ENCODE measurements at regions not wholly inside any gene's neighbourhood (a gene's known extent, or its start where the extent isn't known, plus 50 kb on each side); places are given as distances from the start of the nearest gene placed in this dataset.

DNA sequence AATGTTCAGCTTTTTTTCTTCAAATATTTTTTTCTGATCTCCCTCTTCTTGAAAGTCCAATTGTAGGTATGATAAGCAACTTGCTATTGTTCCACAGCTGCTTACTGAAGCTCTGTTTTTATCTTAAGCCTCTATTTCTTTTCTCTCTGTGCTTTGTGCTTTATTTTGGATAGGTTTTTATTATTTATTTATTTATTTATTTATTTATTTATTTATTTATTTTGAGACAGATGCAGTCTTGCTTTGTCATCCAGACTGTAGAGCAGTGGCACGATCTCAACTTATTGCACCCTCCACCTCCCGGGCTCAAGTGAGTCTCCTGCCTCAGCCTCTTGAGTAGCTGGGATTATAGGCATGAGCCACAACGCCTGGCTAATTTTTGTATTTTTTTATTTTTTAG is 199.4 kb downstream of the KLF12 start:
- no peak overlapping the region for H3K27ac Mint-ChIP-seq
- intact Hi-C loops (cut with DNase I, micrococcal nuclease), result no loop called here
- CTCF ChIA-PET, result interaction anchor here (0.9 kb wide), 1 partner anchor 373 kb away, joined by 4 read pairs; no protein-coding TSS in a partner anchor

DNA sequence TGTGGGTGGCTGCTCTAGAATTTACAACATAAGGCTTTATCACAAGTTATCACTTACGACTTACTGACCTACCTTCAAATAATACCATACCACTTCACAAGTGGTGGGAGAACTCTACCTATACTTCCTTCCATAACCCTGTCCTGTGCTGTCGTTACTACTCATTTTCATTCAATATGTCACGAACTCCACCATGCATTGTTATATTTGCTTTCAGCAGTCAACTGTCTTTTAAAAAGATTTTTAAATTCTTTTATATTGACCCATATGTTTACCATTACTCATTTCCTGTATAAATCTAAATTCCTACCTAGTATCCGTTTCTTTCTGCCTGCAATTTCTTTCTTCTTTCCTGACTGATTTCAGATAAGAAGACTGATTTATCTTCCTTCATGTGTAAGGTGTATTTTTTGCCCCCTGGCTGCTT is 200.0 kb downstream of the KLF12 start:
- Histone ChIP-seq H3K9me3 (ENCODE audit: control insufficient read depth in 1 of 2, insufficient read depth in 1 of 2, low read length in 2 of 2) (no peaks in the 10 kb centered on the region), H3K27me3 (ENCODE audit: control insufficient read depth in 1 of 2, insufficient read depth in 2 of 2, low read length in 2 of 2) (no peaks in the 10 kb centered on the region), H3K4me1 (ENCODE audit: insufficient read depth, low read length) (peaks cover 13% of the 10 kb centered on the region), H3K4me3 (ENCODE audit: low read length) (no peak overlapping the region), H3K36me3 (ENCODE audit: insufficient read depth, low read length) (peaks cover 20% of the 10 kb centered on the region), H3K27ac (ENCODE audit: low read depth in 1 of 2, low read length in 2 of 2) (no peak overlapping the region)
- DNase-seq, result no peak
- H3K36me3 Mint-ChIP-seq (ENCODE audit: low read depth), result peaks cover 44% of the 10 kb centered on the region
- POLR2A ChIA-PET, result interaction anchor here (0.8 kb wide), 1 partner anchor 10 kb away, joined by 3 read pairs; no protein-coding TSS in a partner anchor
- peaks cover 67% of the 10 kb centered on the region for H3K4me1 Mint-ChIP-seq (ENCODE audit: low read depth)
- TF ChIP-seq, protein P1, sequence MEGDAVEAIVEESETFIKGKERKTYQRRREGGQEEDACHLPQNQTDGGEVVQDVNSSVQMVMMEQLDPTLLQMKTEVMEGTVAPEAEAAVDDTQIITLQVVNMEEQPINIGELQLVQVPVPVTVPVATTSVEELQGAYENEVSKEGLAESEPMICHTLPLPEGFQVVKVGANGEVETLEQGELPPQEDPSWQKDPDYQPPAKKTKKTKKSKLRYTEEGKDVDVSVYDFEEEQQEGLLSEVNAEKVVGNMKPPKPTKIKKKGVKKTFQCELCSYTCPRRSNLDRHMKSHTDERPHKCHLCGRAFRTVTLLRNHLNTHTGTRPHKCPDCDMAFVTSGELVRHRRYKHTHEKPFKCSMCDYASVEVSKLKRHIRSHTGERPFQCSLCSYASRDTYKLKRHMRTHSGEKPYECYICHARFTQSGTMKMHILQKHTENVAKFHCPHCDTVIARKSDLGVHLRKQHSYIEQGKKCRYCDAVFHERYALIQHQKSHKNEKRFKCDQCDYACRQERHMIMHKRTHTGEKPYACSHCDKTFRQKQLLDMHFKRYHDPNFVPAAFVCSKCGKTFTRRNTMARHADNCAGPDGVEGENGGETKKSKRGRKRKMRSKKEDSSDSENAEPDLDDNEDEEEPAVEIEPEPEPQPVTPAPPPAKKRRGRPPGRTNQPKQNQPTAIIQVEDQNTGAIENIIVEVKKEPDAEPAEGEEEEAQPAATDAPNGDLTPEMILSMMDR (IDR thresholded peaks at IDR 0.05), result no peak
- intact Hi-C loops (cut with DNase I, micrococcal nuclease), result no loop called here
- H3K9me3 Mint-ChIP-seq, result no peaks in the 10 kb centered on the region
- H3K27ac Mint-ChIP-seq, result no peak overlapping the region
- no peak for ATAC-seq (ENCODE audit: poor library complexity)
- H3K27me3 Mint-ChIP-seq, result no peaks in the 10 kb centered on the region
- H3K4me3 Mint-ChIP-seq, result no peak overlapping the region
- CTCF ChIA-PET, result no interaction called here

More for the DNA sequence above, 199.4 kb downstream of the KLF12 start:
- H3K4me1 Mint-ChIP-seq (ENCODE audit: low read depth), result peaks cover 67% of the 10 kb centered on the region
- peaks cover 43% of the 10 kb centered on the region for H3K36me3 Mint-ChIP-seq (ENCODE audit: low read depth)
- no peak overlapping the region for H3K4me3 Mint-ChIP-seq
- Histone ChIP-seq H3K36me3 (ENCODE audit: insufficient read depth, low read length) (peaks cover 18% of the 10 kb centered on the region), H3K27me3 (ENCODE audit: control insufficient read depth in 1 of 2, insufficient read depth in 2 of 2, low read length in 2 of 2) (no peaks in the 10 kb centered on the region), H3K9me3 (ENCODE audit: control insufficient read depth in 1 of 2, insufficient read depth in 1 of 2, low read length in 2 of 2) (no peaks in the 10 kb centered on the region), H3K4me3 (ENCODE audit: low read length) (no peak overlapping the region), H3K27ac (ENCODE audit: low read depth in 1 of 2, low read length in 2 of 2) (no peak overlapping the region), H3K4me1 (ENCODE audit: insufficient read depth, low read length) (peaks cover 14% of the 10 kb centered on the region)
- DNase-seq (no peak), ATAC-seq (ENCODE audit: poor library complexity) (no peak)
- no peaks in the 10 kb centered on the region for H3K9me3 Mint-ChIP-seq
- no peaks in the 10 kb centered on the region for H3K27me3 Mint-ChIP-seq
- TF ChIP-seq, protein P1 (IDR thresholded peaks at IDR 0.05), result no peak
- POLR2A ChIA-PET, result interaction anchor here (0.8 kb wide), 1 partner anchor 9 kb away, joined by 3 read pairs; no protein-coding TSS in a partner anchor

DNA sequence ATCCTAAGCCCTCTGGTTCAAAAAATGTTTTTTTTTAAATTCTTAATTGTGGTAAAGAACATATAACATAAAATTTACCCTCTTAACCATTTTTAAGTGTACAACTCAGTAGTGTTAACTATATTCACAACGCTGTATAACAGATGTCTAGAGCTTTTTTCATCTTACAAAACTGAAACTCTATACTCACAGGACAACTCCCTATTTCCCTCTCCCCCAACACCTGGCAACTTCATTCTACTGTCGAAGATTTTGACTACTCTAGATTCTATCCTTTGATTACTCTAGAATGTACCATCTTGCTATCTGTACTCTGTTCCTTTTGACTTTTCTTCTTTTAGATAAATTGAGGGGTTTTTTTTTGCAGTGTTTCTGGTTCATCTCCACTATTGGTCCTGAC is 200.4 kb downstream of the KLF12 start:
- ChIA-PET POLR2A (no interaction called here), CTCF (no interaction called here)
- no peak overlapping the region for H3K27ac Mint-ChIP-seq
- no peak overlapping the region for H3K27ac ChIP-seq (ENCODE audit: low read depth in 1 of 2, low read length in 2 of 2)
- H3K36me3 Mint-ChIP-seq (ENCODE audit: low read depth), result peaks cover 48% of the 10 kb centered on the region
- no peak for DNase-seq
- H3K9me3 Mint-ChIP-seq, result no peaks in the 10 kb centered on the region
- peaks cover 18% of the 10 kb centered on the region for H3K36me3 ChIP-seq (ENCODE audit: insufficient read depth, low read length)
- peaks cover 10% of the 10 kb centered on the region for H3K4me1 ChIP-seq (ENCODE audit: insufficient read depth, low read length)
- intact Hi-C loops (cut with DNase I, micrococcal nuclease), result no loop called here
- no peak overlapping the region for H3K4me3 Mint-ChIP-seq
- H3K4me3 ChIP-seq (ENCODE audit: low read length), result no peak overlapping the region
- no peak for ATAC-seq (ENCODE audit: poor library complexity)
- H3K27me3 Mint-ChIP-seq, result no peaks in the 10 kb centered on the region
- TF ChIP-seq, protein P1 (IDR thresholded peaks at IDR 0.05), result no peak
- H3K27me3 ChIP-seq (ENCODE audit: control insufficient read depth in 1 of 2, insufficient read depth in 2 of 2, low read length in 2 of 2), result no peaks in the 10 kb centered on the region
- no peaks in the 10 kb centered on the region for H3K9me3 ChIP-seq (ENCODE audit: control insufficient read depth in 1 of 2, insufficient read depth in 1 of 2, low read length in 2 of 2)
- peaks cover 69% of the 10 kb centered on the region for H3K4me1 Mint-ChIP-seq (ENCODE audit: low read depth)
